WTC11 (cell line): ENCODE measurements at regions not wholly inside any gene's neighbourhood (a gene's known extent, or its start where the extent isn't known, plus 50 kb on each side); places are given as distances from the start of the nearest gene placed in this dataset.

Experiments used
- ATAC-seq: fragments of 200-7000 bp; cut with Tn5 transposase; 2 replicates; pipeline ENCODE4 v1.10.0; 2021; ENCODE audit warnings: mild to moderate bottlenecking, moderate library complexity
- CTCF ChIA-PET: fragments of 300-600 bp; sonication (Branson Sonifier 250); formaldehyde crosslinking; loops from one replicate; lab custom pipeline; 2021; ENCODE audit warnings: antibody characterized with exemption; lab: Charles Lee
- POLR2A ChIA-PET: fragments of 350-600 bp; sonication (Branson Sonifier 250); formaldehyde crosslinking; loops from one replicate; lab custom pipeline; 2021; ENCODE audit warnings: antibody characterized with exemption; lab: Charles Lee
- DNase-seq: peaks from one replicate; pipeline ENCODE4 v3.0.0; 2021; ENCODE audit warnings: low spot score
- H3K27ac Mint-ChIP-seq: 2 replicates; pipeline ENCODE4 v1.8.0; 2021; ENCODE audit warnings: mixed read lengths
- H3K27me3 Mint-ChIP-seq: 2 replicates; pipeline ENCODE4 v1.8.0; 2021; ENCODE audit warnings: low read depth, mild to moderate bottlenecking, moderate library complexity, mixed read lengths
- H3K36me3 Mint-ChIP-seq: 2 replicates; pipeline ENCODE4 v1.8.0; 2021; ENCODE audit warnings: mixed read lengths
- H3K4me1 Mint-ChIP-seq: 2 replicates; pipeline ENCODE4 v1.8.0; 2022; ENCODE audit warnings: mixed read lengths
- H3K4me3 Mint-ChIP-seq: 2 replicates; pipeline ENCODE4 v1.8.0; 2021; ENCODE audit warnings: mild to moderate bottlenecking, moderate library complexity, mixed read lengths
- H3K9me3 Mint-ChIP-seq: 2 replicates; pipeline ENCODE4 v1.8.0; 2021; ENCODE audit warnings: mixed read lengths
- ATF3 ChIP-seq: sonication (generic); formaldehyde crosslinking; conservative IDR thresholded peaks from 2 replicates; pipeline ENCODE4 v1.8.1; 2022; ENCODE audit warnings: mild to moderate bottlenecking, missing genetic modification reagents
- CBFB ChIP-seq: sonication (generic); formaldehyde crosslinking; IDR thresholded peaks from 2 replicates; pipeline ENCODE4 v1.8.1; 2022; ENCODE audit warnings: mild to moderate bottlenecking, low read depth, missing genetic modification reagents
- CREB1 ChIP-seq: sonication (generic); formaldehyde crosslinking; IDR thresholded peaks from 2 replicates; pipeline ENCODE4 v1.8.0; 2023; ENCODE audit warnings: mild to moderate bottlenecking, missing genetic modification reagents
- ERG ChIP-seq: fragments of 250-450 bp; sonication (Bioruptor Pico); IDR thresholded peaks from 2 replicates; pipeline ENCODE4 v1.8.0; 2021; ENCODE audit warnings: mild to moderate bottlenecking
- FOXK1 ChIP-seq: sonication (generic); formaldehyde crosslinking; IDR thresholded peaks from 2 replicates; pipeline ENCODE4 v1.8.0; 2022; ENCODE audit warnings: mild to moderate bottlenecking, moderate library complexity, missing genetic modification reagents
- FOXP1 ChIP-seq: sonication (generic); formaldehyde crosslinking; IDR thresholded peaks from 2 replicates; pipeline ENCODE4 v1.8.0; 2022; ENCODE audit warnings: missing genetic modification reagents, mild to moderate bottlenecking, moderate library complexity, borderline replicate concordance
- GTF2I ChIP-seq: fragments of 250-450 bp; sonication (Bioruptor Pico); conservative IDR thresholded peaks from 2 replicates; pipeline ENCODE4 v1.4.0; 2021; ENCODE audit warnings: mild to moderate bottlenecking
- HMGA2 ChIP-seq: fragments of 250-450 bp; sonication (Bioruptor Pico); IDR thresholded peaks from 2 replicates; pipeline ENCODE4 v1.4.0; 2021; ENCODE audit warnings: mild to moderate bottlenecking, moderate library complexity
- JAZF1 ChIP-seq: fragments of 250-450 bp; sonication (Bioruptor Pico); IDR thresholded peaks from 2 replicates; pipeline ENCODE4 v1.9.0; 2021; ENCODE audit warnings: moderate library complexity, mild to moderate bottlenecking, inconsistent platforms
- MLX ChIP-seq: sonication (generic); formaldehyde crosslinking; IDR thresholded peaks from 2 replicates; pipeline ENCODE4 v1.8.1; 2023; ENCODE audit warnings: mild to moderate bottlenecking, missing genetic modification reagents, moderate library complexity
- RORB ChIP-seq: fragments of 250-450 bp; sonication (Bioruptor Pico); IDR thresholded peaks from 2 replicates; pipeline ENCODE4 v1.9.0; 2021; ENCODE audit warnings: mild to moderate bottlenecking
- SP1 ChIP-seq: sonication (generic); formaldehyde crosslinking; conservative IDR thresholded peaks from 2 replicates; pipeline ENCODE4 v1.8.1; 2022; ENCODE audit warnings: missing genetic modification reagents
- TEAD4 ChIP-seq: sonication (generic); formaldehyde crosslinking; IDR thresholded peaks from 2 replicates; pipeline ENCODE4 v1.8.0; 2022; ENCODE audit warnings: mild to moderate bottlenecking, missing genetic modification reagents
- ZNF219 ChIP-seq: sonication (generic); formaldehyde crosslinking; IDR thresholded peaks from 2 replicates; pipeline ENCODE4 v1.8.0; 2023; ENCODE audit warnings: missing genetic modification reagents, mild to moderate bottlenecking, borderline replicate concordance
- ZNF423 ChIP-seq: fragments of 250-450 bp; sonication (Bioruptor Pico); IDR thresholded peaks from 2 replicates; pipeline ENCODE4 v2.1.2; 2022; ENCODE audit warnings: mild to moderate bottlenecking, moderate library complexity
- ZNF425 ChIP-seq: fragments of 250-450 bp; sonication (Bioruptor Pico); conservative IDR thresholded peaks from 2 replicates; pipeline ENCODE4 v1.9.0; 2021; ENCODE audit warnings: mild to moderate bottlenecking
- ZSCAN18 ChIP-seq: fragments of 250-450 bp; sonication (Bioruptor Pico); IDR thresholded peaks from 2 replicates; pipeline ENCODE4 v2.1.2; 2022; ENCODE audit warnings: mild to moderate bottlenecking, moderate library complexity
- TF ChIP-seq, protein P1 (sequence below): sonication (generic); formaldehyde crosslinking; IDR thresholded peaks from 2 replicates; pipeline ENCODE4 v1.8.0; 2023; ENCODE audit warnings: missing genetic modification reagents

DNA sequence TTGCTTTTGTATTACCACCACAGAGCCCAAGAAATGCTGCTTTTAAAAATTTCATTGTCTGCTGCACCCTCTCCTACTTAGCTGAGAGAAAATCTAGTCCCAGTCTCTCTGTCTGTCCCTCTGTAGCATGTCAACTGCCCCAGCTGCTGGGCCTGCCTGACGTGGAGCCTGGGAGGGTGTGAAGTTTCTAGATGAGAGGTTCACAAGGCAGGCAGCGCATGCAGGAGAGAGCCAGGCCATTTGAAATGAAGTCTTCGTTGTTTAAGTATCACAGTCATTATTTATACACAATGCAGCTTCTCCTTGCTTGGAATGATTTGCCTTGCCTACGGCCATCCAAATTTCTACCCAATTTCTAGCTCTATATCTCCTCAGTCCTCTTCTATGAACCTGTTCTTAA is 306.8 kb upstream of the PLXNA2 start:
- H3K4me3 Mint-ChIP-seq, result no peak overlapping the region
- no peak; the same call in 1 of the 2 replicates for ATAC-seq
- CTCF ChIA-PET, result no interaction called here
- no peaks in the 10 kb centered on the region for H3K9me3 Mint-ChIP-seq
- no peak for DNase-seq
- no peaks in the 10 kb centered on the region for H3K36me3 Mint-ChIP-seq
- H3K4me1 Mint-ChIP-seq, result peaks cover 17% of the 10 kb centered on the region
- no peaks in the 10 kb centered on the region; the same call in 1 of the 2 replicates for H3K27me3 Mint-ChIP-seq
- POLR2A ChIA-PET, result no interaction called here
- H3K27ac Mint-ChIP-seq, result no peak overlapping the region
- TF ChIP-seq ZNF219, result no peak
- TF ChIP-seq HMGA2, result no peak
- TF ChIP-seq, protein P1, sequence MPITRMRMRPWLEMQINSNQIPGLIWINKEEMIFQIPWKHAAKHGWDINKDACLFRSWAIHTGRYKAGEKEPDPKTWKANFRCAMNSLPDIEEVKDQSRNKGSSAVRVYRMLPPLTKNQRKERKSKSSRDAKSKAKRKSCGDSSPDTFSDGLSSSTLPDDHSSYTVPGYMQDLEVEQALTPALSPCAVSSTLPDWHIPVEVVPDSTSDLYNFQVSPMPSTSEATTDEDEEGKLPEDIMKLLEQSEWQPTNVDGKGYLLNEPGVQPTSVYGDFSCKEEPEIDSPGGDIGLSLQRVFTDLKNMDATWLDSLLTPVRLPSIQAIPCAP (CRISPR knock-in tag), result no peak
- no peak for TF ChIP-seq FOXK1 (CRISPR knock-in tag)
- no peak for TF ChIP-seq MLX (CRISPR knock-in tag)
- no peak for TF ChIP-seq TEAD4
- TF ChIP-seq GTF2I (CRISPR knock-in tag), result no peak
- TF ChIP-seq RORB (CRISPR knock-in tag), result no peak

DNA sequence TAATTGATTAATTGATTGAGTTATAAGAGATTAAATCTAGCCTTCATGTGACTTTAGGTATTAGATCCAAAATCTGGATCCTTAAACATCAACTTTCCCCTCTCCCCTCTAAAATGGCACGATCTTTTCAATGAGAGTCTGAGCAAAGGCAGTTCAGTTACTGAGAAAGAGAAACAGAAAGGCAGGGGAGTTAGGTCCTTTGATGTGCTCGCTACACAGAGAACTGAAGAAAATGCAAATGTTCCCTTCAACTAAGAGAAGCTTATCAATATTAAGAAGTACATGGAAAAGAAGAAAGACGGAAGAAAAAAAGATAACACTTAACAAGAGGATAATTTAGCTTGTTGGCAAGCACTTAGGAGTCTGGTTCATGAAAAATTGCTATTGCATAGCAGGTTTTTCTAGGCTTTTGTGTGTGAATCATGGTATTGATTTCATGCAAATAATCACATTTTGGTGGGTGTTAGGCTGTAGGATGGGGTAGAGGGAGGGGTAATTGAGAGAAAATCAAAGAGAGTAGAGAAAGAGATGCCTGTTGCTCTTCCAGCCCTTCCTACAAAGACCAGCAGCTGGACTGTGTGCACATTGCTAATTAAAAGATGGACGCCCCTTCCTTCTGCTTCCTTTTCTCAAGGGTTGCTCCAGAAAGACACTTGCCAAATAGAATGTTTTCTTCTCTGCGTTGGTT is 307.6 kb upstream of the PLXNA2 start:
- no peak for TF ChIP-seq ERG (CRISPR knock-in tag)
- TF ChIP-seq ZNF423, result no peak
- TF ChIP-seq CREB1 (CRISPR knock-in tag), result no peak
- TF ChIP-seq ZSCAN18 (CRISPR knock-in tag), result no peak
- TF ChIP-seq SP1 (CRISPR knock-in tag), result no peak
- TF ChIP-seq CBFB (CRISPR knock-in tag), result no peak
- TF ChIP-seq ATF3 (CRISPR knock-in tag), result no peak
- TF ChIP-seq ZNF425 (CRISPR knock-in tag), result no peak
- no peak for TF ChIP-seq JAZF1 (CRISPR knock-in tag)
- no peak for TF ChIP-seq FOXP1 (CRISPR knock-in tag)
- Mint-ChIP-seq H3K4me3 (no peak overlapping the region), H3K4me1 (peaks cover 16% of the 10 kb centered on the region), H3K36me3 (no peaks in the 10 kb centered on the region), H3K27me3 (no peaks in the 10 kb centered on the region; the same call in 1 of the 2 replicates), H3K27ac (no peak overlapping the region), H3K9me3 (no peaks in the 10 kb centered on the region)
- ChIA-PET CTCF (no interaction called here), POLR2A (no interaction called here)
- ATAC-seq (no peak), DNase-seq (no peak)
